Fibroblast of skin of abdomen (primary cell): ENCODE measurements at regions not wholly inside any gene's neighbourhood (a gene's known extent, or its start where the extent isn't known, plus 50 kb on each side); places are given as distances from the start of the nearest gene placed in this dataset.
"Not testable (repeated sequence)": the region's sequence is repeated elsewhere in the genome, so short reads cannot be mapped to it uniquely, and the experiment has no call there.

Experiments
- DNase-seq: peaks from one replicate; pipeline ENCODE4 v3.0.0-alpha.2; 2013

DNA sequence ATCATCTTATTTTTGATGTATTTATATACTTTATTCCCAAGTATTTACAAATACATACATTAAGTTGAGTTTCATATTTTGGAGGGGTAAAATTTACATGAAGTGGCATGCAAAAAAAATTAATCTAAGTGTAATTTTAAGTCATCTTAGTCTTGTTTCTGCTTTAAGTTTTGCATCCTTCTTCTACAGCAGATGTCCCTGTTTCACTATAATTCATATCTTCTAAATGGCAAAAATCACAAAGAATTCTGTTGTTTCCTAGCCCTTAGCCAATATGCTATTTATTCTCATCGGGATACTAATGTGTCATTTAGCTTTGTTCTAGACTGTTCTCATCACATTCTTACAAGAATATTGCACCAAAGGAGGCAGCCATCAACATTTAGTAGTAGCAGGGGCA, 831.9 kb downstream of the GBE1 start:
- DNase-seq: no peak

DNA sequence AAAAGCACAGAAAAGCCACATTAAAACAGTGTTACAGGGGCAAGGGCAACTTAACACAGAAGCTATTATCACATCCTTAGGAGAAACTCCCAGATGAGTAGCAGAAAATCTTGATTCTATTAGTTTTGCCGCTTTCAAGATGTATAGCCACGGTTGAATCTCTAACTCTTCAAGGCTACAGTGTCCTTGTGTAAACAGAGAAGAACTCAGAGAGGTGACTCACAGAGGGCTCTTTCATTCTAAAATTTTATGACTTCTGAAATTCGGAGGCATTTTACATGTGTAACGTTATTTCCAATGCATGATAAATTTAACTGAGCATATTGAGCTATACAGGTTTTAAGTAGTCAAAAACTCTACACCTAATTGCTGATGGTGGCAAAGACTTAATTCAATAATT, 846.6 kb downstream of the GBE1 start:
- DNase-seq: no peak

DNA sequence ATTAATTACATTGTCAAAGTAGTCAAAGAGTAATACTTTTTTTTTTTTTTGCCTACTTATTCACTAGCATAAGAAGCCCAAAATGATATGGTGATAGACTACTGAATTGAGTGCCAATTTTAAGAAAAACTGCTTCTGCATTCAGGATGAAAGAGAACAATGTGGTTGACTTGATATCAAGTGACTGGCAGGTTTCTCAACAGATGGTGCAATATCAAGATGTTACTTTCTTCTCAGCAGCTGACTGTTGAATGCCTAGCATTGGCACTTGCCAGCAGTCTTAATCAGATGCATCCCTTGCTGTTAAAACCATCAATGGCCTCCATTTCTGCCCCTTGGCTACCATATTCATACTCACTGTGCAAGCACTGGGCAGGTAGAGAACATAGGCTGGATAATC, 863.2 kb downstream of the GBE1 start:
- DNase-seq: no peak

DNA sequence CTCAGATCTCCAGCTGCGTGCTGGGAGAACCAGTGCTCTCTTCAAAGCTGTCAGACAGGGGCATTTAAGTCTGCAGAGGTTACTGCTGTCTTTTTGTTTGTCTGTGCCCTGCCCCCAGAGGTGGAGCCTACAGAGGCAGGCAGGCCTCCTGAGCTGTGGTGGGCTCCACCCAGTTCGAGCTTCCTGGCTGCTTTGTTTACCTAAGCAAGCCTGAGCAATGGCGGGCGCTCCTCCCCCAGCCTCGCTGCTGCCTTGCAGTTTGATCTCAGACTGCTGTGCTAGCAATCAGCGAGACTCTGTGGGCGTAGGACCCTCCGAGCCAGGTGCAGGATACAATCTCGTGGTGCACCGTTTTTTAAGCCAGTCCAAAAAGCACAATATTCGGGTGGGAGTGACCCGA, 864.4 kb downstream of the GBE1 start:
- not testable (repeated sequence) for DNase-seq

DNA sequence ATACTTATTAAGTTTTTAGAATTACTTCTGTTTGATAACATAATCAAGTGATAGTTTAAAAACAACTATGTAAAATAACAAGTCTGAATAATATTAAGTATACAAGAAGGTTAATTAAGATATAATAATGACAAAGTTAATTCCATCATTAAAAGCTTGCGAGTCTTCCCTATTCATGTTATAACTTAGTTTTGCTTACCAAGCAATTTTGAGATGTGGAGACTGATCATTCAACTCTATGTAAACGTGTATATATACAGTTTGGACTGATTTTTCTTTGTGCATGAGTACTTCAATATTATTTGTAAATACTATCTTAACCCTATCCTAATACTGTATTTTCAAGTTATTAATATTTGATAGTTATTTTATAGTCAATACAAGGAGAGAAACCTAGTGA, 870.9 kb downstream of the GBE1 start:
- DNase-seq: no peak

DNA sequence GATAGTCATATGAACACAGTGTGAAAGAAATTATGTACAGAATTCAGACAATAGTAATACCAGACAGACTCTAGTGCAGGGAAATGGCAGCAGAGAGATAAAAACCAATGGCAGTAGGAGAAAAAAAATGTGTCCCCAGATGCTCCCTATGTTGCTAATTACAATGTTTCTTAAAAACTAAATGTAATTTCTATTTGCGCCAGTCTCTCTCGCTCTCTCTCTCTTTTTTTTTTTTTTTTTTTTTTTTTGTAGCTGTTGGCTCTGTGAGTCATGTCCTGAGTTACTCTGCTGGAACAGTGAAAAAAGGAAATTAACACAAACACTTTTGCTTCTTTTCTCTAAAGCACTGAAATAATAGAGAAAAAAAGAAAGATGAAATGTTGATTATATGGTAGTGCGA, 871.9 kb downstream of the GBE1 start:
- DNase-seq: no peak

DNA sequence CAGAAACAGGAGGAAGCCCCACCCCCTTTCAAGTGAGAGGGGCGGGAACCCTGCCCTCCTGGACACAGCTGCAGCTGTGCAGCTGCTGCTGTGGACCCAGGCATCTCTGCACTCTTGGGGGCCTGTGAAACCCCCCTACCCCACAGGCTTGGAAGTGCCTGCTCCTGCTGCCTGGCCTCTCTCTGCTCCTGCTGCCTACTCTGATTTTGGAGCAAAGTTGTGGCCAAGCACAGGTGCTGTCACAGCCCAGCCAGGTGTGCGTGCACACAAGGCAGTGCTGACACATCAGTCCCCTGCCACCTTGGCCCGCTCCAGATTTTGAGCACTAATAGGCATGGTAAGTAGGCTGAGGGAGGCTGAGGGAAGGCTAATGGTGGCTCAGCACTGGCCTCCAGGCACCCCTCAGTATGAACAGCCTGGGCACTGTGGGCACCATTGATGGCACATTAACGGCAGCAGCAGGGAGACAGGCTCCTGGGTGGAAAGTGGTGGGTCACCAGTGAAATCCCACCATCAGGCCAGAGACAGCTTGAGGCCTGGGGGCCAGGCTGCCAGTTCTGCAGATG, 890.9 kb downstream of the GBE1 start:
- DNase-seq: no peak

DNA sequence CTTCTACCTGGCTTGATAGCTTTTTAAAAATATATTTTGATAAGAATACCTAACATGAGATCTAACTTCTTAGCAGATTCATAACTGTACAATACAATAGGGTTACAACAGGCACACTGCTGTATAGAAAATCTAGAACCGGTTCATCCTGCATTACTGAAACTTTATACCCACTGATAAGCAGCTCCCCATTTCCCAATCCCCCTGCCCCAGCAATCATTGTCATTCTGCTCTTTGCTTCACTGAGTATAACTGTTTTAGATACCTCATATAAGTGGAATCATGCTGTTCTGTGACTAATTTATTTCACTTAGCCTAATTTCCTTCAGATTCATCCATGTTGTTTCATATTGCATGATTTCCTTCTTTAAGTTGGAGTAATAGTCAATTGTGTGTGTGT, 906.0 kb downstream of the GBE1 start:
- no peak for DNase-seq

DNA sequence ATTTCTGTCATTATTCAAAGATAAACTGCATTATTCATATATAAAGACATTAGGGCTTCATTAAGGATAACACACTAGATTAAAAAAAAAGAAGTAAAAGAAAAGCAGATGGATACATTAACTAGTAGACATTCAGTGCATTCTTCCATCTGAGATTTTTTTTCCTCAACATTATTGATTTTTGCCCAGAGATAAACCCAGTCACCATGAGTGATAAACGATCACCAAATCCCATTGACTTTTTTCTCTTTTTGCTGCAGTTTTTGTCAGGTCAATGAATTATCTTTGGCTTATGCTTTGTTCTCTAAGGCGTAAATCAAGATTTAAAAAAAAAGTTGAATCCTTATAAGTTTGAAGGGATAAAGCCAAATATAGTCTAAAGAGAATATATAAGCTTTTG, 925.0 kb downstream of the GBE1 start:
- no peak for DNase-seq

DNA sequence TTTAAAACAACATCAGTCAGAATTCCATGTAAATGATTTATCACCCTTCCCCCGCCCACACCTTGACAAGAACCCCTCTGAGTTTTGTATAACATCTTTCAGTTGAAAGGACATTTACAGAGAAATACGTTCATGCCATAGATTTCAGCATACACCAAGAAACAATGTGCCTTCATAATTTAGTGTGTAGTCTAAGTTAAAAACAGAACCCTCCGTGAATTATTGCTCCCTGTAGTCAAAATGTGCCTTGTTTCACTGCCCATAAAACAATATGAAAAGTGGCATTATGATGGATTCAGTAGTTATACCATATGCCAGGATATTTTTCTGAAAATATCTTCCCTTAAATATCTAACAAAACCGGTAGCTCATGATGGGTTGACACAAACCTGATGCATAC, 953.9 kb downstream of the GBE1 start:
- no peak for DNase-seq

DNA sequence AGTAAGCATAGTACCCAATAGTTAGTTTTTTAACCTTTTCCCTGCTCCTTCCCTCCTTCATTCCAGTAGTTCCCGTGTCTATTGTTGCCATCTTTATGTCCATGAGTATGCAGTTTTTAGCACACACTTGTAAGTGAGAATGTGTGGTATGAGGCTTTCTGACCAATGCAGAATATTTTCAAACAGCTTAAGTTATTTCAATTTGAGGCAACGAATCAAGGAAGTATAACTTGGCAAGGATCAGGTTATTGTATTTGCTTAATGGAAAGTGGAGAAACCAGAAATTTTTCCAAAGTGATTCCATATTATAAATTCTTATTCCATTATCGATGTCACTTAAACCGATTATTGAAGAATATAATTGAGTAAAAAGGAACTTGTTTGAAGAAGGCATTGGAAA, 954.8 kb downstream of the GBE1 start:
- DNase-seq: no peak

DNA sequence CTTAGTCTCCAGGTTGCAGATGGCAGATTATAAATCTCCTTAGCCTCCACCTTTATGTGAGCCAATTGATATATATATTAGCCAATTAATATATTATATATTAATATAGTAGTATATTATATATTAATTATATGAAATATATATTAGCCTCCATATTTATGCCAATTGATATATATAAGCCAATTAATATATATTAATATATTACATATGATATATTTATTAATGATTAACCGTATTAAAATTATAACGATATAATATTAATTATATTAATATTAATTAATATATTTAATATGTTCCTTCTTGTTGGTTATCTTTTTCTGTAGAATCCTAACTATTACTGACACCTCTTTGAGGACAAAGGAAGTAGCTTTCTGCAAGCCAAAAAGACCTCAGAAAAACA, 972.5 kb downstream of the GBE1 start:
- no peak for DNase-seq

DNA sequence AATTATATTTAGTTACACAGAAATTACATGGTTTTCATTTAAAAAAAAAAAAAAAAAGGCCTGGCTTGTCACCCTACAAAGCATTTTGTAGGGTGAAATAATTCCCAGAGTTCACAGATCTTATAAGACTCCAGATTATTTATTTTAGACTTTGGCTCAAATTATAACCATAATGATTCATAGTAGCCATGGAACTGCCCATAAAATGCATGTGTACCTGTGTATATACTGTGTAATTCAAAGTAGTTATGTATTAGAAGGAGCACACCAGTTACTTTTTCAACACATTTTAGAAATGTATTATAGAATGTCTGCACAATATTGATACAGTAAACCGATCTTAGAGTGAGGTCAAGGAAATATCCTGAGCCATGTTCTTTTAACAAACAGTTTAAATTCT, 975.6 kb downstream of the GBE1 start:
- no peak for DNase-seq

DNA sequence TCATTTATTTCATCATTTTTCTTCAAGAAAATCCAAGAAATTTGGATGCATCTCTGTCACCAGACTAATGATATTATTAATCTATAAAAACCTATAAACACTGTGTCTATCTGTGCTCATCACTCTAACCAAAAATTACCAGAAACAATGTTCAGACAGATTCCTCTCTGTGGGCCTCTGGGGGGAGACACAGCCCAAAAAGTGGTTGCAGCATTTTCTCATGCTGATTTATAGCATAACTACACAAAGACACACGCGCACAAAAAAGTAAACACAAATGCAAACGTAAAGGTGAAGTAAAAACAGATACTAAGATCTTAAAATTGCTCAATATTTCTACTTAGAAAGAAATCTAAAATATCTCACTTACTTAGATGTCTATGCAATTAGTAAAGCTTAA, 976.0 kb downstream of the GBE1 start:
- no peak for DNase-seq

DNA sequence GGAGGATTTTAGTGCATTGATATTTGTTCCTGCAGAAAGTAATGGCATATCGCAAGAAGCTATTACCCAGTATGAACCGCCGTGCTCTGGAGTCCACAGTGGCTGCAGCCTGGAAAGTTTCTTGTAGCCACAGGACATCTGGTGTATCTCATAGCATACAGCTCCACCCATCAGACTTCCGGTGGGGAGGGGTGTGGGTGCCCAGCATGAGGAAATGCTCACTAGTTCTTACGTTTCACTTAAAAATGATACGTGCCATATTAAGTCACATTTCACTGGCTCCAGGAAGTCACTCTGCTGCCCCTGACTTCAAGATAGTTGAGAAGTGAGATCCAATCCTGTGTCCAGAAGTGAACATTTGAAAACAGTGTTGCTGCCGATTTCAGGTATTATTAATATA, 990.4 kb downstream of the GBE1 start:
- DNase-seq: peak; percentile 23

DNA sequence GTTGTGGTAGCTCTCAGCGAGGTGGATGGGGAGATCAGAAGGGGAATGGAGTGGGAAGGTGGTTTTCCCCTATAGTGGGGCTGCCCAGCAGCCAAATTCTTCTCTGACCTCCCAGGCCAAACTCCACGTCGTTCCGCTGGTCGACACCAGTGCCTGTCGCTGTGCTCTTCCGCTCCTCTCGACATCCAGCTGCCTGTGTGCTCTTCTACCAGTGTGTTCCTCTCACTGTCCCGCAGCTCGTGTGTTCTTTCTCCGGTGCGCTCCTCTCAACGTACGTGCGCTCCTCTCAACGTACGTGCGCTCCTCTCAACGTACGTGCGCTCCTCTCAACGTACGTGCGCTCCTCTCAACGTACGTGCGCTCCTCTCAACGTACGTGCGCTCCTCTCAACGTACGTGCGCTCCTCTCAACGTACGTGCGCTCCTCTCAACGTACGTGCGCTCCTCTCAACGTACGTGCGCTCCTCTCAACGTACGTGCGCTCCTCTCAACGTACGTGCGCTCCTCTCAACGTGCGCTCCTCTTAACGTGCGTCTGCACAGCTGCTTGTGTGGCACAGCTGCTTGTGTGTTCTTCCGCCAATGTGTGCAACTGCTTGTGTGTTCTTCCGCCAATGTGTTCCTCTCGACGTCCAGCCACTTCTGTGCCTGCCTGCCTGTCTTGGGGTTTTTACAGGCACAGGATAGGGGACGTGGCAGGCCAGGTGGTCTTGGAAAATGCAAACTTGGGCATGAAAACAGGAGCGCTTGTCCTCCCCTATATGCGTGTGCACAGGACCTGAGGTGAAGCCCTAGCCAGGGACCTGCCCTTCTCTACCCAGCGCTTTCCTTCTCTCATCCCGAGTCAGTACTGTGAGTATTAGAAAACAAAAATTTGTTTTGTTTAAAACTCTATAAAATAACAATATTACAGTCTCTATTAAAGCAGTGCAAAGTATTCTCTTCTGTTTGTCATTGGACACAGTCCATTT, 991.1 kb downstream of the GBE1 start:
- peak; percentile 19 for DNase-seq

DNA sequence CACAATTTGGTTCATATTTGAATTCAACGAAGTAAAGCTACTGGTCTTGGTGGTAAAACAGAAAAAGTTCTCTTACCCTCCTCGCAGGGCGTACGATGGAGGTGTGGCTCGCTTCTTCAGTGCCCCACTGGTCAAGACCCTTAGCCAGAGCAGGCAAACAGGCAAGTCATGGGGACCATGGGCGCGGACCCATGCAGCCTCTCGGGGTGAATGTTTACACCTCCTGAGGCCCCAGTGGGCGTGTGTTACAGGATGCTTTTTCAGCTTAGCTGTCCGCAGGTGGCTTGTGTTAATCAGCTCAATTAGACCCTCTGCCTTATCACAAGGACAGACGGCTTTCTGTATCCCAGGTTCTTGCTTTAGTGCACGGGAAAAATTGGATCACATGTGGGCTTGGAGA, 991.8 kb downstream of the GBE1 start:
- no peak for DNase-seq

DNA sequence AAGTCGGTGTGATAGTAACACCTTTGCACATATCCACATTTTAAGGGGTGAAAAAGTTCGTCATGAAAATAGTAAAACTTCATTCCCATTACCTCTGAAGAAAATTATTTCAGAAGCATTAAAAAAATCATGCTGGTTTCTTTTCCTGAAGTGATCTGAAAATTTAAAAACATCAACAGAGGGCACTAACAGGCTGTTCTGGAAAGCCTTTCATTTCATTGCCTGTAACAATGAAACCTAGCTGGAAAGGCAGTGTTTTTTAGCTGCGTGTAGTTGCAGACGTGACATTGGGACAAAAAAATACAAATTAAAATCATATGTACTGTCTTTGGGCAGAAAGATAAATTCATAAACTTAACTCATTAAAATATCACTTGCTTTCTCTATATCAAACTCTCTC, 993.8 kb downstream of the GBE1 start:
- no peak for DNase-seq

DNA sequence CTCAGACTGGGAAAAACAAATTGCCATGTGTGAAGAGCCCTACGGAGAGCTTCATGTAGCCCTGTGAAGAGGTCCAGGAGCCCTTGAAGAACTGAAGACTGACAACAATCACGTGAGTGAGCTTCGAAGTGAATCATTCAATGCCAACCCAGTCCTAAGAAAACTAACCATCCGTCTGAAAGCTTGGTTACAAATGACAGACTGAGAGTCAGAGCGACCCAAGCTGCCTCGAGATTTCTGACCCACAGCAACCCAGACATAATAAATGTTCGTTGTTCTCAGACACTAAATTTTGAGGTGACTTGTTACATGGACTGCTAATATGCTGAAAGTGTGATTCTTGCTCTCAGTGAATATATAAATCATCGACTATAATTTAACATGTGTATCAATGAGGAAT, 987.2 kb upstream of the ROBO1 start:
- DNase-seq: no peak

DNA sequence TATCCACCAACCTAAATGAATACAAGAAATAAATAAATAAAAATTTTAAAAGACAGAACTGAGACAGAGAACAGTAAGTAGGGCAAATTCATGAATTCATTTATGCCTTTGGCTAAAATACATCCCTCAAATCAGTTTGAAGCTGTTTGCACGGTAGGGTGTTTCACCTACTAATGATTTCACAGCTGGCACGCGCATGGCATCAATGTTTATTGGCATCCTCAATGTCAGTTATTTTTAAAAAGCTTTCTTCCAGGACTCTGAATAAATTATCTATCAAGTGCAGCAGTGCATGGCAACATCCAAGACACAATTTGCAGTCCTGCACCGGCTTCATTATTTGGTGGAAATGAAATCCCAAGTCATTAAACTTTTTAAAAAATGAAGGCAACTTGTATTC, 985.2 kb upstream of the ROBO1 start:
- DNase-seq: no peak

DNA sequence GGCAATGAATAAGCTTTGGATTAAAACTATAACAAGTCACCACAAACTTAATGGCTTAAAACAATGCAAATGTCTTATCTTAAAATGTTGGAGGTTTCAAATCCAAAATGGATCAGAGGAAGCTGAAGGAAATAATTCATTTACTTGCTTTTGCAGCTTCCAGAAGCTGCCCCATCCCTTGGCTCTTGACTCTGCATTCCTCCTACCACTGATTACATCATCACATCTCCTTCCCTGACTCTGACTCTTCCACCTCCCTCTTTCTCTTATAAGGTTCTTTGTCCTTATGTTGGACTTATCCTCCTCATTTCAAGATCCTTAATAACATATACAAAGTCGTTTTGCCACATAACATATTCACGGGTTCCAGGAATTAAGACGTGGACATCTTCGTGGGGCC, 982.8 kb upstream of the ROBO1 start:
- no peak for DNase-seq

DNA sequence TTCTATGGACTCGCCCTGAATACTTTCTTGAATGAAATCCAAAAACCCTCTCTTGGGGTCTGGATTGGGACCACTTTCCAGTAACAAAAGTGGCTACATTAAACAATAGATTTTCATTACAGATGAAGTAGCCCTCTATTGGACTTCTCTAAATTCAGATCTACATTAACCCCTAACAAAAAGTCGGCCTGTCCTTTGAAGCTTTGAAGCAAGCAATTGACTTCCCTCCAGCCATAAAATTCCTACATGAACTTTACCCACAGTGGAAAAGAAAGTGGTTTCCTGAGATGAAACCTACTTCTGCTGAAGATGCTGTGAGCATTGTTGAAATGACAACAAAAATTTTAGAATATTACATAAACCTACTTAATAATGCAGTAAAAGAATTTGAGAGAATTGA, 967.1 kb upstream of the ROBO1 start:
- no peak for DNase-seq

DNA sequence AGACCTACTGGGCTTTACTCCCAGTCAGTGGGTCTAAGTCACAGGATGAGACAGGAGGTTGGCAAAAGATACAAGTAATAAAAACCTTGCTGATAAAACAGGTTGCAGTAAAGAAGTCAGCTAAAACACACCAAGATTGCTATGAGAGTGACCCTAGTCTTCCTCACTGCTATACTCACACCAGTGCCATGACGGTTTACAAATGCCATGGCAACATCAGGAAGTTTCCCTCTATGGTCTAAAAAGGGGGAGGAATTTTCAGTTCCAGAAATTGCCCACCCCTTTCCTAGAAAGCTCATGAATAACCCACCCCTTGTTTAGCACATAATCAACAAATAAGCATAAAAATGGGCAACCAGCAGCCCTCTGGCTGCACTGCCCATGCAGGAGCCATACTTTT, 966.7 kb upstream of the ROBO1 start:
- no peak for DNase-seq

DNA sequence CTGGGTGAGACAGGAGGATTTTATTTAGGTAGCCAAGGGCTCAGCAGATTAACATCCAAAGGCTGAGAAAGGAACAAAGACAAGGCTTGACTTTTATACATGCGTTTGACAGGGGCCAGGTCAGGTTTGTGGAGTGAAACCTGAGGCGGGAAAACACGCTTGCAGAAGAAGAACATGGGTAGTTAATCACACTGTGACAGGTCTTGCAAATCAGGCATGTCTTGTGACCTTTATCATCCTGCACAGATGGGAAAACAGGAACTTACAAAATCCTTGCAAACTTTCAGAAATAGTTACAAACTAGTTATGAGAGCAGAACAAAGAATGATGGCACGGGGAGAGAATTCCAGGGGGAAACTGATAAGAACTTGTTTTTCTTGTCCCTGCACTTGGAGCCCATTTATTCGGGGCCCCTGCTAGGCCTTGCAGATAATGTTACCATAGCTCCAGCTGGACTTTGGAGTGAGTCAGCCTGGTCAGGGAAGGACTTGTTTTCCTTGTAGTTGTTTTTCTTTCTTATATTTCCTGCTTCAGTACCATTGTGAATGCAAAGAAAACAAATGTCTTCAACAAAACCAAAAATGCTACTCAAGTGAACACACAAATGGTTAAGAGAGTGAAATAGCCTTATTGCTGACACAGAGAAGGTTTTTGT, 965.9 kb upstream of the ROBO1 start:
- peak; percentile 7 for DNase-seq
